GM18868 (cell line): ENCODE measurements at regions not wholly inside any gene's neighbourhood (a gene's known extent, or its start where the extent isn't known, plus 50 kb on each side); places are given as distances from the start of the nearest gene placed in this dataset.
"Not testable (repeated sequence)": the region's sequence is repeated elsewhere in the genome, so short reads cannot be mapped to it uniquely, and the experiment has no call there.

Experiments
- ATAC-seq: cut with Tn5 transposase; IDR thresholded peaks from one replicate; pipeline ENCODE4 v1.9.1; 2021; ENCODE audit warnings: mild to moderate bottlenecking, moderate library complexity; ENCODE audit not compliant: unreplicated experiment

DNA sequence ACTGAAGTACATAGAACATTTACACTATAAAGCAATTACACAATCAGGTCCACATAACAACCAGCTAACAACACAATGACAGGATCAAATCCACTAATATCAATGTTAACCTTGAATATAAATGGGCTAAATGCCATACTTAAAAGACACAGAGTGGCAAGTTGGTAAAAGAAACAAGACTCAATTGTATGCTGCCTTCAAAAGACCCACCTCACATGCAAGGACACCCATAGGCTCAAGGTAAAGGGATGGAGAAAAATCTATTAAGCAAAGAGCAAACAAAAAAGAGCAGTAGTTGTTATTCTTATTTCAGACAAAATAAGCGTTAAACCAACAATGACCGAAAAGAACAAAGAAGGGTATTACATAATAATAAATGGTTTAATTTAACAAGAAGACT is 183.3 kb downstream of the PYDC2 start:
- ATAC-seq, result no peak

DNA sequence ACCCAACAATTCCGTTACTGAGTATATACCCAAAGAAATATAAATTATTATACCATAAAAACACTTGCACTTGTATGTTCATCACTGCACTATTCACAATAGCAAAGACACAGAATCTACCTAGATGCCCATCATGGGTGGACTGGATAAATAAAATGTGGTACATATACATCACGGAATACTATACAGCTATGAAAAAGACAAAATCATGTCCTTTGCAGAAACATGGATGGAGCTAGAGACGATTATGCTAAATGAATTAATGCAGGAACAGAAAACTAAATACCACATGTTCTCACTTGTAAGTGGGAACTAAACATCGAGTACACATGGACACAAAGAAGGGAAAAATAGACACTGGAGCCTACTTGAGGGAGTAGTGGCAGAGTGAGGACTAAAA is 185.3 kb downstream of the PYDC2 start:
- ATAC-seq, result no peak

DNA sequence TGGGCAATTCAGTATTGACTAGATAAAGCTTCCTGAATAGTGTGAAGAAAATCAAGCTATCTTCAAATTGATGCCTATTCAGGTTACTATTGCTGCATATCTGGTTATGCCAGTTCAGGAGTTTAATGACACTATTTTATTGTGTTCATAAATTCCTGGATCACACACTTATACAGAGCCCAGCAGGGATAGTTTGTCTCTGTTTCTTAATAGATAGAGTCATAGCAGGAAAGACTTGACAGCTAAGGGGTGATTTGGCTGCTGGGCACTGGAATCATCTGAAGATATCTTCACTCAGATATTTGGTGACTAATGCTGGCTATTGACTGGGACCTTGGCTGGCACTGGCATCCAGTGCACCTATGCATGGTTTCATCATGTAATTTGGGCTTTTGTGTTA is 187.8 kb downstream of the PYDC2 start:
- no peak for ATAC-seq

DNA sequence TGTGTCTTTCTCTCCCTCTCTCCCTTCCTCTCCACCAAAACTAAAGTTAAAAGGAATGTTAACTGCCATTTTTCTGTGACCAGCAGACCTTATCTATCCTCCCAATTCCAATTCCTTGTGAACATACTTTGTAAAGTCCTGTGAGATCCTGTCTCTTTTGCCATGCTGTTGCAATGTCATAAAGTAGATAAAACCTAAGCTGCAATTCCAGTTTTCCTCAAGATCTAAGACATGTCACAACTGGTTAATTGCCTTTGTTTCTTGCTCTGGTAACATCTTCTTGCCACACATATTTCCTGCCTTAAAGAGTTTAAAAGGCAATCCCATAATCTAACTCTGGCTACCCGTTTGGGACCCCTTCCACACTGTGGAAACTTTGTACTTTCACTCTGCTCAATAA is 188.7 kb downstream of the PYDC2 start:
- ATAC-seq, result no peak

DNA sequence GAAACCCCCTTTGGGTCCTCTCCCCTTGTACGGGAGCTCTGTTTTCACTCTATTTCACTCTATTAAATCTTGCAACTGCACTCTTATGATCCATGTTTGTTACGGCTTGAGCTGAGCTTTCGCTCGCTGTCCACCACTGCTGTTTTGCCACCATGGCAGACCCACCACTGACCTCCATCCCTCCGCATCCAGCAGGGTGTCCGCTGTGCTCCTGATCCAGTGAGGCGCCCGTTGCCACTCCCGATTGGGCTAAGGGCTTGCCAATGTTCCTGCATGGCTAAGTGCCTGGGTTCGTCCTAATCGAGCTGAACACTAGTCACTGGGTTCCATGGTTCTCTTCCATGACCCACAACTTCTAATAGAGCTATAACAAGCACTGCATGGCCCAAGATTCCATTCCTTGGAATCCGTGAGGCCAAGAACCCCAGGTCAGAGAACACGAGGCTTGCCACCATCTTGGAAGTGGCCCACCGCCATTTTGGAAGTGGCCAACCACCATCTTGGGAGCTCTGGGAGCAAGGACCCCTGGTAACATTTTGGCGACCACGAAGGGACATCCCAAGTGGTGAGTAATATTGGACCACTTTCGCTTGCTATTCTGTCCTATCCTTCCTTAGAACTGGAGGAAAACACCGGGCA is 197.9 kb downstream of the PYDC2 start:
- ATAC-seq, result not testable (repeated sequence)

DNA sequence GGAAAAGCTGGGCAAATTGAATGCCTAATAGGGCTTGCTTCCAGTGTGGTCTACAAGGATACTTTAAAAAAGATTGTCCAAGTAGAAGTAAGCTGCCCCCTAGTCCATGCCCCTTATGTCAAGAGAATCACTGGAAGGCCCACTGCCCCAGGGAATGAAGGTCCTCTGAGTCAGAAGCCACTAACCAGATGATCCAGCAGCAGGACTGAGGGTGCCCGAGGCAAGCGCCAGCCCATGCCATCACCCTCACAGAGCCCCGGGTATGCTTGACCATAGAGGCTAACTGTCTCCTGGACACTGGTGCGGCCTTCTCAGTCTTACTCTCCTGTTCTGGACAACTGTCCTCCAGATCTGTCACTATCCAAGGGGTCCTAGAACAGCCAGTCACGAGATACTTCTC is 201.2 kb downstream of the PYDC2 start:
- not testable (repeated sequence) for ATAC-seq

DNA sequence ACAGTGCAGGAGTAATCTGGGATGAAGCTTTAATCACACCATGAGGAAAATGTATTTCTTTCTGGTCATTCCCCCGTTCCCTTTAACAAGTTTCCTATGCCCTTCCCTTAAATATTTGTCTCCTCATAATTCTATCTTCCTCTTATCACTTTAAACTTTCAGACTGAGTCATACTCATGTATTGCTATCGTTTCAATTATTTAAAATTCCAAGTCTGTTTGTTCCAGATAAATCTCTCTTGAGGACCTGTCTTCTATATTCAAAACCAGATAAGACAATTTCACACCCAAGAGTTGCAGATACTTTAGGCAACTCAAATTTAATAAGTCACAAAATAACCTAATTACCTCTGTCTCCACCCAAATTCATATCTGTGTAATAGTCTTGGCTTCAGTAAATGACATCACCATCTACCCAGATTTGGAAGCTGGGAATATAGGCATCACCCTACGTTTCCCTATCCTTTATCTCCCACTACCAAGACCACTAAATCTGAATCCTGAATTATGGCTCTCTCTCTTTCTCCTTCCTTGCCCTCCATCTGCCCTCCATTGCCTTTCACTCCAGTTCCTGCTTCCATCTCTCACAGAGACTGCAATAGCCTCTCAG is 220.1 kb downstream of the PYDC2 start:
- no peak for ATAC-seq

DNA sequence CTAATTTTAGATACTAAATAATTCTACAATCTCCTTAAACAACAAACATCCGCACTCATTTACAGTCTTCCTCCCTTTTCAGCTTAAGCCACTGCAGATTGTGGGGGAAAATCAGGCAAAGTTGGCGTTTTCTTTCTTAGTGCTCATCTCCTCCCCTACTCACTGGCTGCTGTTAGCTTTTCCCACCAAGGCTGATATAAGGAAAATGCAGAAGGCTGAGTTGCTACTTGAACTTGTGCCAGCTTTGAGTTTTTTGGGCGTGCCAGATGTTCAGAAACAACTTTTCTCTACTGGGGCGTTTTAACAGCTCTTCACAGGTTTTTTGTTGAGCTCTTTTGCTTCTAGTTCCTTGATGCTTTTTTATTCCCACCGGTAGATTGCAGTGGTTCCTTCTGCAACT is 222.0 kb downstream of the PYDC2 start:
- ATAC-seq, result no peak

DNA sequence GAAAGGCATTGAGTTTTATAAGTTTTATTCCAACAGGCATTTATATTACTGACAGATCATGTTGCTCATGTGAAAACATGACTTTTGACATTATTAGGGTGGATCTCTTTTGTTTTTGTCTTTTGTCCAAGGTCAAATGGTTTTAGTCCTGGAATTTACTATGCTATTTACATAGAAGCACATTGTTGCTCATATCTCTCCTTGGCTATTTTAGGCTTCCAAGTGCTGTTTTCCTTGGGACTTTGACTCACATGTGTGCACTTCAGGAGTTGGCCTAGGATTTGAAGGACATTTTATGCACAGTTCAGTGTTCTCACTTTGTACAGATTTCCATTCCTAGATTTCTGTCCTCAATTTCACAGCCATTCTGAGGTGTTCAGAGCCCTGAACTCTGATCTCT is 225.7 kb downstream of the PYDC2 start:
- no peak for ATAC-seq

DNA sequence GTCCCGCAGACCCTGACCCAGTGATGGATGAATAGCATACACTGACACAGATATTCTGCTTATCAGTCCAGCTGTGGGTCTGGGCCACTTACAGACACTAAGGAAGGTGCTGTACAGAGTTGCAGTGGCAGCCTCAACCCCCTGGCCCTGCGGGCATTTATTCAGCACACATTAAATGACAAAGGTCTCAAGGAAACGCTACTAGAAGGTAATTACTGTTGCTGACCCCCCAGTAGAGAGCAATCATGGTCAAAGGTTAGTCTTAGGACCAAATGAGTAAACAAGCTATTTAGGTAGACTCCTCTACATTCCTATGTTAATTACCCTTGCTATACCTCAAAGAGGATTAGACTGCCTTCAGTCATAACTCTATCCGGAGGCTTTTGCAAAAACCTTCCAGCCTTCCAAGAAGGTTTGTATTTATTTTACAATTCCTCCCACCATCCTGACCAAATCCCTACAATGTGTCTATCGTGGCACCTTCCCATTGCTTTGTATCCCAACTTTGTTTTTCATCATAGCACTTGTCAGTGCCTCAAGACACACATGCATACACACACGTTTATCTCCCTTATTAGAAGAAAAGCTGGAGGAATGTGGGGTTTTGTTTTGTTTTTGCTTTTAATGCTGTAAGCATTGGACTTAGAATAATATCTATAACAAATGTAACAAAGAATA is 227.9 kb downstream of the PYDC2 start:
- no peak for ATAC-seq

DNA sequence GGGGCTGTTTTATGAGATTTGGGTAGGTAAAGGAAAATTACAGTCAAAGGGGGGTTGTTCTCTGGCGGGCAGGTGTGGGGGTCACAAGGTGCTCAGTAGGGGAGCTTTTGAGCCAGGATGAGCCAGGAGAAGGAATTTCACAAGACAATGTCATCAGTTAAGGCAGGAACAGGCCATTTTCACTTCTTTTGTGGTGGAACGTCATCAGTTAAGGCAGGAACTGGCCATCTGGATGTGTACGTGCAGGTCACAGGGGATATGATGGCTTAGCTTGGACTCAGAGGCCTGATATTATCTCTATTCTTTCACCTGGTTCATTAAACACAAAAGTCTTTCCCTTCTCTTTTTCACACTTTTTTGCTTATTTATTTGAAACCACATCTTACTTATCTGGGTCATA is 230.2 kb downstream of the PYDC2 start:
- ATAC-seq, result not testable (repeated sequence)

DNA sequence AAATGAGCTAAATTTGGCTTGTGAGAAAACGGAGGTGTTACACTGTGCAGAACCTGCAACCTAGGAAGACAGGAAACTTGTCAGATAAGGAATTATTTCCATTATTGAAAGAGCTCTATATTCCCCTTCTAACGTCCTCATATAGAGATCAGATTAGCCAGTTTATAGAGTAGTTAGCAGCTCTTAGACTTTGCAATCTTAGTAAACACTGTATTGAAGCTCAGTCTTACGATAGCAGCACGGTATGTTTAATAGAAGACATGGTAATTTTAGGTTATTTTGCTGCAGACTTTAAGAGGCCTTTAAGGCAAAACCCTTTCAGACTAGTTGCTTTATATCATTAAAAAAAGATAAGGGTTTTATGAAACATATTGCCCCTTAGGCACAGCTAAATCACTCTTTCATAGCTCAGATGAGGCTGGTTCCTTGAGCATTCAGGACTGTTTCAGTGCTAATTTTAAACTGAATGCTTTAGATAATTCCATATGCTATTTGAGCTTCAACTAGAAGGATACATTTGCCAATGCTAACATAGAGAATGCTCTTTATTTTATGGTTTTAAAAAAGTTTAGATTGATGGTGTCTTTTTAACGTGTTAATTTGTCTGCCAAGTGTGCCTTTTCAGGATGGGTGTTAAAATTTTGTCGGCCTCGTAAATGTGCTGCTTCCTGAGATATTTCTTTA is 234.3 kb downstream of the PYDC2 start:
- ATAC-seq, result no peak

DNA sequence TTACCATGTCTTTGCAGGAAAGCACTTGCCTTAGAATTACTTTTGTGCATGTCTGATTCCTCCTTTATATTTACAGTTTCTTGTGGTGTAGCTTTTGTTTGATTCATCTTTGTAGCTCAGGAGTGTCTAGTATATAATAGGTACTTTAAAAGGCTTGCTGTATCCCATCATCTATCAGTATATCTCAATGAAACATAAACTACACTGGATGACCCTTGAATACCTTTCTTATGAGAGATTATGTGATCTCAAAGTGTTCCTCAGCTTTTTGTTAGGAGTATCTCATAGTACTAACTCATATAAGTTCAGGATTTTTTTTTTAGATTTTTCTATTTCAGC is 234.8 kb downstream of the PYDC2 start:
- no peak for ATAC-seq

DNA sequence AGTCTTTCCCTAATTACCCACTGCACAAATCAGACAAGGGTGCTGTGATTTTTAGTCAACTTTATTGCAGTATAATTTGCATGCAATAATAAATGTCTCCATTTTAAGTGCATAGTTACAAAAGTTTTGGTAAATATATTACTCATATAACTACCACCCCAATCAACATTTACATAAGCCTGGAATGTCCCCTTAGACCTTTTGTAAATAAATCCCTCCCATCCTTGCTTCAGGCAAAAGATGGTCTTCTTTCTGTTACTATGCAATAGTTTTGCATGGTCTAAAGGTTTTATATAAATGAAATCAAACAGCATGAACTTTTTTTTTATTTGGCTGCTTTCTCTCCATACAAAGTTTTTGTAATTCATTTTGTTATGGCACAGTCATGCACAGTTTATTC is 235.4 kb downstream of the PYDC2 start:
- no peak for ATAC-seq

DNA sequence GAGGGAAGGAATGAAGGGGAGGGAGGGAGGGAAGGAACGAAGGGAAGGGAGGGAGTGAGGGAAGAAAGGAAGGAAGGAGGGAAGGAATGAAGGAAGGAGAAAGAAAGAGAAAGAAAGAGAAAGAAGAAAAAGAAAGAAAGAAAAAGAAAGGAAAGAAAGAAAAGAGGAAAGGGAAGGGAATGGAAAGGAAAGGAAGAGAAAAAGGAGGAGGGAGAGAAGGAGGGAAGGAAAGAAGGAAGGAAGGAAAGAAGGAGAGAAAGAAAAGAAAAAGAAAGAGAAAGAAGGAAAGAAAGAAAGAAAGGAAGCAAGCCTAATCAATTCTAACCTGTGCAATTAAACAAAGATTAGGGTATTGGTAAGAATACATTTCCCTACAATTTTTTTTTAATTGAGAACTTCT is 238.6 kb downstream of the PYDC2 start:
- ATAC-seq, result no peak

DNA sequence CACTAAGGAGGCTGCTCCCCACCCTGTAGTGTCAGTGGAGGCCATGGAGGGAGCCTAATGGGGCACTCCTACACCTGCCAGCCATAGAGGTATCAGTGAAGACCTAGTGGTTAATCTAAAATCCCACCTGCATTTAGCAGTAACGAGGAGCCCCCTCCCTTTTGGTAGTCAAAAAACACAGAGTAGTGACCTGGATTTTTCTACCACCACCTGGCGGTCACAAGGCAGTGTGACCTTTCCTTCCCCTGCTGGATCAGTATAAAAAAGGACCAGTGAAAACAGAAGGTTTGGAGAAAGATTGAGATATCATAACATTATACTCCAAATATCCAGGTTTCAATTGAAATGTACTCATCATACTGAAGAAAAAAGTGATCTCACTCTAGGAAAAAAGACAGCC is 241.2 kb downstream of the PYDC2 start:
- ATAC-seq, result no peak

DNA sequence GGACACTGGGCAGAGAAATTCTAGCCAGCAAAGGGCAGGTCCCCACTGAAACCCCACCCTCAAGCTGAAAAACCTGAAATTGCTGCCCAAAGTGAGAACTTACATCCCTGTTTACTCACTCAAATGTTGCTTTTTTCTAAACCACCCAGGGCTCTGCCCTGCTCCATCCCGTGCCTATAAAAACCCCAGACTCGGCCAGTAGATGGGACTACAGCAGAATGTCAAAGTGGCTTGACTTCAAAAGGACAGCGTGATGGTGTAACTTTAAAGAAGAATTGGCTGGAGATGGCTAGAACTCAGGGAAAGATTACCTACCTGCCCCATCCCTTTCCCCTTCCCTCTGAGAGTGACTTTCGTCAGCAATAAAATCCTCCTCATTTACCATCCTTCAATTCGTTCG is 246.9 kb downstream of the PYDC2 start:
- ATAC-seq, result no peak

DNA sequence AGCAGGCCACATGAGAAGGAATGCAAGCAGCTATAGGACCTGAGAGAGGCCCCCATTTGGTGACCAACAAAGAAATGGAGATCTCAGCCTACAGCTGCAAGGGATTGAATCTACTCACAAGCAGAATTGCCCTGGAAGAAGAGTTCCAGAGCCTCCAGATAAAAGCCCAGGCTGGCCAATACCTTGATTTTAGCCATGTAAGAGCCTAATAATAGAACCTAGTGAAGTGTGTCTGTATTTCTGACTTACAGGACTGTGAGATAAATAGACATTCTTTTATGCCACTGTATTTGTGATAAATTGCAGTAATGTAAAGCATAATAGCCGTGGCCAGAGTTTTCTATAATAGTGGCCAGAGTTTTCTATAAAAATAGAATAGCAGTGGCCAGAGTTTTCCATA is 254.6 kb downstream of the PYDC2 start:
- no peak for ATAC-seq

DNA sequence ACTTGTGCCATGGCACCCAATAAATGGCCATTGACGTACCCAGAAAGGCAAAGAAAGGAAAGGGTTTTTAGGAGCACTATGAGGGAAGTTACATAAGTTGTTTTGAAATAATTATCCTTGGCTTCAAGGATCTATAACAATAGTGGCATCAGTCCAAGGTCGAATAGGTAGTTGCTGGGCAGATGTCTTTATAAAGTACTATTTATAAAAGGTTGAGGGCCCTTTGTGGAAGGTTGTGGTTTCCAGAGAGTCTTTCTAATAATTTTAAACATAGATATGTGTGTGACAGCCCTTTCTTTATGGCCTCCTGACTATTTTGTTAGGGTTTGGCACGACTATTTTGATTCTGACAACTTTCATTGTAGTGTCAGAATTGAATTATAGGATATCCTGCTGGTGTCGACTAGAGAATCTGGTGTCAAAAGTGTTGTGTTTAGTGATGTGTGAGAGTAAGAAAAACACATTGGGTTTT is 260.5 kb downstream of the PYDC2 start:
- ATAC-seq, result no peak

DNA sequence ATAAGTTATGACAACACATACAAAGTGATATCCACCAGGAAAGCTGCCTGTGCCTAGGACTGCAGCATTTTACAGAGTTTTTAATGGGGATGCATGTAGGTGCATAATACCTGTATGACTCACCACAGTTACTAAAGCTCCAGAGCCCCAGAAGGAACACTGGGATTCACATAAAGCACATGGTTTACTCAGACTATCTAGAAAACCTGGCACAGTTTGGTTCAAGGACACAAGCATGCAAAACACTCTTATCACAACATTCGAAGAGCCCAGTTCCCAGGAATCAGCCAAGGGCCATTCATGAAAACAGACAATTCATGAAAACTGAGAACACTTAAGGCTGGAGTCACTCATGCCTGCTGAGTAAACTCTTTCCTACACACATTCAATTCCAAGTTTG is 261.0 kb downstream of the PYDC2 start:
- ATAC-seq, result no peak

DNA sequence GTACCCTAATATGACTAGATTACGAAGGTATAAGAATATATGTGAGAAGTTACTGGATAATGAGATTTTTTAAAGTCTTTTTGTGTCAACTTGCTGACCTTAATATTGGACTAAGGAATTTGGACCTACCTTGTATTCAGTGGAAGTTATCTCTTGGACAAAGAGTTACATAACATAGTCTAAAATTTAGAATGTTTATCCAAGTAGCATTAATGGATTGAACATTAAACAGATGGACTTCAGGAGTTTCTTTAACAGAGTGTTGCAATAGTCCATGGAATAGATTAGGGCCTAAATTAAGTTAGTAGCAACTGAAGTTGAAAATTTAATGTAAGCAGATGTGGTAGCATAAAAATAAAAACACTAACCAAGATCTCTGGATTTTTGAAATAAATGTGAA is 266.4 kb downstream of the PYDC2 start:
- no peak for ATAC-seq

DNA sequence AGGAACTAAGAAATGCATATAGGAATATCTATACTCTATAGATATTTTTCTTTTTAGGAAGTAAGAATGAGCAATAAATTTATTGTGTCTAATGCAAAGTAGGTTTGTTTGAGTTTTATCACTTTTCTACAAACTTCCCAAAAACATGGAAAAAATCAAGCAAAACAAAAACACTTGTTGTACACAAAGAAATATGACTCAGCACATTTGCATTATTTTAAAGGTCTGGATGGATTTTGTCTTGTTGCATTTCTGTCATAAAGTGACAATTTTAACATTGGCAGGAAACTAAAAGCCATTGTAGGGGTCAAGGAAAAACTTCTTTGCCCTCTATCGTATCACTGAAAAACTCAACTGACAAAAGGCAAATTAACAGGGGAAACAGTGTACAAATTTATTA is 267.2 kb downstream of the PYDC2 start:
- ATAC-seq, result no peak
